ENCODE measurements at regions not wholly inside any gene's neighbourhood (a gene's known extent, or its start where the extent isn't known, plus 50 kb on each side); places are given as distances from the start of the nearest gene placed in this dataset.

DNA sequence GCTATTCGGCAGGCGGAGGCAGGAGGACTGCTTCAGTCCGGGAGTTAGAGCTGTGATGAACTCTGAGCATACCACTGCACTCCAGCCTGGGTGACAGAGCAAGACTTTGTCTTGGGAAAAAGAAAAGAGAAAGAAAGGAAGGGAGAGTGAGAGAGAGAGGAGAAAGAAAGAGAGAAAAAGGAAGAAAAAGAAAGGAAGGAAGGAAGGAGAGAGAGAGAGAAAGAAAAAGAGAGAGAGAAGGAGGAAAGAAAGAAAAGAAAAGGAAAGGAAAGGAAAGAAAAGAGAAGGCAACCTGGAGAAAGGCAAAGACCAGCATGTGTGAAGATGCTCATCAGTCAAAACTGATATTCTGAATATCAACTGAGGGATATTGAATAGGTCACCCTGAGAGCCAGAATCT is 143.1 kb upstream of the SASH1 start:
- Histone ChIP-seq H3K9ac (ENCODE audit: low read length) (no peak overlapping the region), H3K79me2 (ENCODE audit: insufficient read depth, low read length) (no peaks in the 10 kb centered on the region), H3K9me3 (ENCODE audit: control insufficient read depth in 1 of 2, insufficient read depth in 1 of 2, low read depth in 1 of 2, low read length in 2 of 2) (no peaks in the 10 kb centered on the region), H3K4me2 (ENCODE audit: low read length) (no peak overlapping the region), H4K20me1 (ENCODE audit: insufficient read depth) (no peaks in the 10 kb centered on the region), H2AFZ (ENCODE audit: low read depth, low read length, poor library complexity, severe bottlenecking) (no peak overlapping the region), H3K4me3 (replicated peaks in 1 of 2; ENCODE audit: low read depth in 1 of 2, low read length in 2 of 2) (no peak overlapping the region), H3K27me3 (ENCODE audit: insufficient read depth, low read length) (no peaks in the 10 kb centered on the region), H3K9me2 (ENCODE audit: insufficient read depth) (no peaks in the 10 kb centered on the region), H3K36me3 (ENCODE audit: control insufficient read depth in 1 of 2, insufficient read depth in 2 of 2, low read length in 2 of 2) (no peaks in the 10 kb centered on the region), H3K27ac (ENCODE audit: low read depth, low read length) (no peak overlapping the region), H3K4me1 (ENCODE audit: control insufficient read depth in 1 of 2, insufficient read depth in 2 of 2, low read length in 2 of 2) (no peaks in the 10 kb centered on the region)
- intact Hi-C loops (cut with micrococcal nuclease): no loop called here
- ChIA-PET CTCF (no interaction called here), POLR2A (no interaction called here), RAD21 (ENCODE audit: low non-redundant PET in 1 of 2, low total read pairs in 2 of 2, uncharacterized antibody in 2 of 2, unreplicated experiment in 2 of 2) (no interaction called here)
- TF ChIP-seq, protein P1, sequence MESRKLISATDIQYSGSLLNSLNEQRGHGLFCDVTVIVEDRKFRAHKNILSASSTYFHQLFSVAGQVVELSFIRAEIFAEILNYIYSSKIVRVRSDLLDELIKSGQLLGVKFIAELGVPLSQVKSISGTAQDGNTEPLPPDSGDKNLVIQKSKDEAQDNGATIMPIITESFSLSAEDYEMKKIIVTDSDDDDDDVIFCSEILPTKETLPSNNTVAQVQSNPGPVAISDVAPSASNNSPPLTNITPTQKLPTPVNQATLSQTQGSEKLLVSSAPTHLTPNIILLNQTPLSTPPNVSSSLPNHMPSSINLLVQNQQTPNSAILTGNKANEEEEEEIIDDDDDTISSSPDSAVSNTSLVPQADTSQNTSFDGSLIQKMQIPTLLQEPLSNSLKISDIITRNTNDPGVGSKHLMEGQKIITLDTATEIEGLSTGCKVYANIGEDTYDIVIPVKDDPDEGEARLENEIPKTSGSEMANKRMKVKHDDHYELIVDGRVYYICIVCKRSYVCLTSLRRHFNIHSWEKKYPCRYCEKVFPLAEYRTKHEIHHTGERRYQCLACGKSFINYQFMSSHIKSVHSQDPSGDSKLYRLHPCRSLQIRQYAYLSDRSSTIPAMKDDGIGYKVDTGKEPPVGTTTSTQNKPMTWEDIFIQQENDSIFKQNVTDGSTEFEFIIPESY (IDR thresholded peaks at IDR 0.05; ENCODE audit: extremely low read depth, insufficient replicate concordance, low read length): no peak
- TF ChIP-seq JUND (IDR thresholded peaks at IDR 0.05) (no peak), SP1 (IDR thresholded peaks at IDR 0.05; ENCODE audit: low read depth) (no peak), POLR2AphosphoS5 (IDR thresholded peaks at IDR 0.05; ENCODE audit: low read depth, low read length) (no peak), POLR2A (IDR thresholded peaks at IDR 0.05; ENCODE audit: borderline replicate concordance, extremely low read depth, insufficient read depth, insufficient read length) (no peak), TCF7L2 (IDR thresholded peaks at IDR 0.05; ENCODE audit: borderline replicate concordance, extremely low read depth, insufficient read depth, insufficient read length) (no peak), ZNF274 (IDR thresholded peaks at IDR 0.05; ENCODE audit: low read depth, low read length) (no peak), FOSL1 (IDR thresholded peaks at IDR 0.05; ENCODE audit: low read depth) (no peak), SRF (IDR thresholded peaks at IDR 0.05; ENCODE audit: low read depth) (no peak), EZH2phosphoT487 (IDR thresholded peaks at IDR 0.05; ENCODE audit: borderline replicate concordance) (no peak)
- TF ChIP-seq, protein P2, sequence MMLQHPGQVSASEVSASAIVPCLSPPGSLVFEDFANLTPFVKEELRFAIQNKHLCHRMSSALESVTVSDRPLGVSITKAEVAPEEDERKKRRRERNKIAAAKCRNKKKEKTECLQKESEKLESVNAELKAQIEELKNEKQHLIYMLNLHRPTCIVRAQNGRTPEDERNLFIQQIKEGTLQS (IDR thresholded peaks at IDR 0.05): no peak
- no TSS peak for BruUV-seq (replicated peaks)
- ATAC-seq: no peak
- DNase-seq (ENCODE audit: low read depth, low spot score): no peak
